NOMO-1 treated with dmso at 0.1 percent for 144 hours (cell line): ENCODE measurements at regions not wholly inside any gene's neighbourhood (a gene's known extent, or its start where the extent isn't known, plus 50 kb on each side); places are given as distances from the start of the nearest gene placed in this dataset.
A peak's percentile ranks its signal among the peaks of the same experiment; 100 is the strongest.

ENCODE experiments used
- DNase-seq: peaks from one replicate; lab custom pipeline; 2025; ENCODE audit not compliant: unreplicated experiment; lab: John Stamatoyannopoulos, UW

- DNase-seq, result no peak
Observed at GRCh38 chr12:69092137-69092536, 147.2 kb upstream of the CPSF6 start.

GRCh38 chr12:69094606-69095216, 144.7 kb upstream of the CPSF6 start:
- no peak for DNase-seq

DNA sequence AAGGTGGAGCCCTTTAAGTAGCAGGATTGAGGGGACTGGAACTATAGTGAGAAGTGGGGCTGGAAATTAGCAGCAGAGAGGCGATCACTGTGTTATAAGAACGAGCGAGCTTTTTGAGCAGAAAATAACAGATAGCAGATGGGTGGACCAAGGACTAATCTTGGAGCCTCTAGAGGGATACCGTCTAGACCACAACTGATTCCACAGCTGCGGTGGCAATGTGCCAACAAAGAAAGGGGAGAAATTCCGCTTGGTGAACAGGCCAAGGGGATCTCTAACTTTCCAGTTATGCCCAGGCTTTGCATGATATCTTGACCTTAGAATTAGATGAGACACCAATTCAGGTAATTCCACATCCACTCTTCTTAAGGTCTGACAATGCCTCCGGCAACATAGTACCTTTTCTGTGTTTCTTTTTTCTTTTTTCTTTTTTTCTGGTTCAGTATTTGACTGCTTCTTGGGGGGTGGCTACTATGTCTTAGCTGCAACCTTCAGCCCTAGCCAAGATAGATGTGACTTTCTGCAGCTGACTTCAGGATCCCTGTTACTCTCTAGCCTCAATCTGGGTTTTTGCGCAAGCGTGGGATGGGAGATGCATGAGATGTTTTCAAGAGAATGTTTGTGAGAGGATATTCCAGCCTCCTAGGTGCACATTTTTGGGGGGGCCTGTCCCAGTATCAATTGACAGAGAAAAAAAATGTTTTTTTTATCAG, 143.4 kb upstream of the CPSF6 start:
- no peak for DNase-seq

- no peak for DNase-seq
Observed at GRCh38 chr12:69096669-69097335, 142.6 kb upstream of the CPSF6 start.

- DNase-seq, result no peak
Observed at GRCh38 chr12:69097619-69098368, 141.6 kb upstream of the CPSF6 start.

- DNase-seq, result no peak
Observed at GRCh38 chr12:69099201-69099837, 140.1 kb upstream of the CPSF6 start.

GRCh38 chr12:69101505-69101904, 137.9 kb upstream of the CPSF6 start:
- DNase-seq, result no peak

DNA sequence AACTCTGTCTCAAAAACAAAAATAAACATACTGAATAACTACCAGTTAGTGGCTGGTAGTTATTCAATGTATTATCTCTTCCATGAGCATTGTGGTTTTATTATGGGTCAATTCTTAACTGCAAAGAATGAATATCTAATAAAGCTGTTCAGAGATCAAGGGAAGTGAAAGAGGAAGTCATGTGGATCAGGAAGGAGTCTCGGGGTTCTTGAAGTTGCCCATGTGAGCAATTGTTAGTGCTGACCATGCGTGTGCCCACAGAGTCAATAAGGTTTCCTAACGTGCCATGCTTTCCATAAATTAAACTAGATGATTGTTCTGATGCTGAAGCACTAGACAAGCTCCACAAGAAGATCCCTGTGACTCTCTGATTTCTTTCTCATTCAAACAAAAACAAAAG, 136.5 kb upstream of the CPSF6 start:
- DNase-seq, result peak; percentile 89

- DNase-seq, result no peak
Observed at GRCh38 chr12:69105101-69105962, 134.0 kb upstream of the CPSF6 start.

GRCh38 chr12:69106482-69107118, 132.8 kb upstream of the CPSF6 start:
- no peak for DNase-seq

- DNase-seq, result no peak
Observed at GRCh38 chr12:69107541-69107940, 131.8 kb upstream of the CPSF6 start.

GRCh38 chr12:69108037-69108436, 131.3 kb upstream of the CPSF6 start:
- DNase-seq, result no peak

DNA sequence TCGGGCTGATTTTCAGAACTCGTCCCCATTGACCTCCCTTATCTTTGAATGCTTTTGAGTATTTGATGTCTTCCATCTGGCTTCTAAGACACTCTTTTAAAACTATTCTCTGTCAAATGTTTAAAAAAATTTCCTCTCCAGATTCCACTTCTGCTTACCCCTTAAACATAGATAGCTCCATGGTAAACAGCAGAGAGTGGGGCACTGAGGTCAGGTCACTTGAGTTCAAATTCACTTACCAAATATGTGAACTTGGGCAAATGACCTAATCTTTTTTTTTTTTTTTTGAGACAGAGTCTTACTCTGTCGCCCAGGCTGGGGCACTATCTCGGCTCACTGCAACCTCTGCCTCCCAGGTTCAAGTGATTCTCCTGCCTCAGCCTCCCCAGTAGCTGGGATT, 126.8 kb upstream of the CPSF6 start:
- no peak for DNase-seq

DNA sequence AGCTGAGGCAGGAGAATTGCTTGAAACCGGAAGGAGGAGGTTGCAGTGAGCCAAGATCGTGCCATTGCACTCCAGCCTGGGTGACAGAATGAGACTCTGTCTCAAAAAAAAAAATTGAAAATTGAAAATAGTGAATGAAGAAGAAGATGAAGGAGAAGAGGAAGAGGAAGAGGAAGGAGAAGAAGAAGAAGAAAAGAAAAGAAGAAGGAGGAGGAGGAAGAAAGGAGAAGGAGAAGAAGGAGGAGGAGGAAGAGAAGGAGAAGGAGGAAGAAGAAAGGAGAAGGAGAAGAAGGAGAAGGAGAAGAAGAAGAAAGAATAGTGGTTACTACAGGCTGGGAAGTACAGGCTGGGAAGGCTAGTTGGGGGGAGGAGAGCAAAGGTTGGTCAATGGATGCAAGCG, 124.3 kb upstream of the CPSF6 start:
- no peak for DNase-seq

DNA sequence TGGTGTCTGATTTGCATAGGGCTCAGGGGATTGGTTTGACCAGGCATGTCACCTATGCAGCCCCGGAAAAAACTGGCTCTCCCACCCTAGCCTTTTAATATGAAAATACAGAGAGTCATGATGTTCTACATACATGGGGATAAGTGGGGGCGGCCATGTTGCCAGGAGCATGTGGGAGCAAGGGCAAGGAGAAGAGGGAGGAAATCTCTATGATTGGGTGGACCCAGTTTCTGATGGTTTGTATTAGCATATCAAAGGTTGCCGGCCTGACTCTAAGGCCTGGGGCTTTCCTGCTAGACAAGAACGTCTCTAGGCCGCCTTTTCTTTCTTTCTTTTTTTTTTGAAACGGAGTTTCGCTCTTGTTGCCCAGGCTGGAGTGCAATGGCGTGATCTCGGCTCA, 123.4 kb upstream of the CPSF6 start:
- no peak for DNase-seq

DNA sequence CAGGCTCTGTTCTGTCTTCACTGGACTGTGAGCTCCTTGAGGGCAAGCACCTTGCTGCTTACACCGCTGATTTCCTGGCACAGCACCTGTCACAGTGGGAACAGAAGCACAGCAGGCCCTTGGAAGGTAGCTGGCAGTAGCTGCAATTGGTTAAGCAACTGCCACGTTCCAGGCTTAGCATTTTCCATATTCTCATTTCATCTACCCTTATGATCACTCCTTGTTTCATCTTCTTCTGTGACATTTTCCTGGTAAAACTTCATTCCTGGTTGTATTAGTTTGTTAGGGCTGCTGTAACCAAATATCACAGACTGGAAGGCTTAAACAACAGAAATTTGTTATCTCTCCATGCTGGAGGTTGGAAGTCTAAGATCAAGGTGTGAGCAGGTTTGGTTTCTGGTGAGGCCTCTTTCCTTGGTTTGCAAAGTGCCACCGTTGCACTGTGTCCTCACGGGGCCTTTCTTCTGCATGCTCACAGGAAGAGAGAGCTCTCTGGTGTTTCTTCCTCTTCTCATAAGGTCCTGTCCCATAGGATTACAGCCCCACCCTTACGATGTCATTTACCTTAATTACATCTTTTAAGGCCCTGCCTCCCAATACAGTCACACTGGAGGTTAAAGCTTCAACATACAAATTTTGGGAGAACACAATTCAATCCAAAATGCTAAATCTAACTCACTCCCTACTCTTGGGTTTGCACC, 121.7 kb upstream of the CPSF6 start:
- DNase-seq, result no peak

GRCh38 chr12:69118516-69118915, 120.9 kb upstream of the CPSF6 start:
- no peak for DNase-seq

- no peak for DNase-seq
Observed at GRCh38 chr12:69119770-69120169, 119.6 kb upstream of the CPSF6 start.

DNA sequence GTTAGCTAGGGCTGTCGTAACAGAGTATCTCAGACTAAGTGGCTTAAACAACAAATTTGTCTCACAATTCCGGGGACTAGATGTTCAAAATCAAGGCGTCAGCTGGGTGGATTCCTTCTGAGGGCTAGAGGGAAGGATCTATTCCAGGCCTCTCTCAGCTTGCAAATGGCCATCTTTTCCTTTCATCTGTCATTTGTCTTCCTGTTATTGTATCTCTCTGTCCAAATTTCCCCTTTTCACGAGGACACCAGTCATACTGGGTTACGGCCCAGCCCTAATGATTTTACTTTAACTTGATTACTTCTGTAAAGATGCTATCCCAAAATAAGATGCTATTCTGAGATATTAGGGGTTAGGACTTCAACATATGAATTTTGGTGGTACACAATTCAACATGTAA, 119.0 kb upstream of the CPSF6 start:
- no peak for DNase-seq
